Type B pancreatic cell (in vitro differentiated cells): ENCODE measurements at regions not wholly inside any gene's neighbourhood (a gene's known extent, or its start where the extent isn't known, plus 50 kb on each side); places are given as distances from the start of the nearest gene placed in this dataset.
A peak's percentile ranks its signal among the peaks of the same experiment; 100 is the strongest.

Experiments used
- DNase-seq: peaks from one replicate; pipeline ENCODE4 v3.0.0; 2021; ENCODE audit warnings: mixed read lengths; ENCODE audit not compliant: unreplicated experiment; ENCODE audit errors: extremely low spot score
- H3K27ac Mint-ChIP-seq: 2 replicates; pipeline ENCODE4 v1.8.0; 2021; ENCODE audit warnings: mild to moderate bottlenecking, mixed read lengths
- H3K27me3 Mint-ChIP-seq: 2 replicates; pipeline ENCODE4 v1.8.0; 2021; ENCODE audit warnings: mixed read lengths
- H3K36me3 Mint-ChIP-seq: 2 replicates; pipeline ENCODE4 v1.8.0; 2021; ENCODE audit warnings: mixed read lengths
- H3K4me1 Mint-ChIP-seq: one replicate; pipeline ENCODE4 v1.8.0; 2021; ENCODE audit warnings: mixed read lengths; ENCODE audit not compliant: unreplicated experiment
- H3K4me3 Mint-ChIP-seq: 2 replicates; pipeline ENCODE4 v1.8.0; 2021; ENCODE audit warnings: mild to moderate bottlenecking, mixed read lengths
- H3K9me3 Mint-ChIP-seq: 2 replicates; pipeline ENCODE4 v1.8.0; 2021; ENCODE audit warnings: mixed read lengths
- TF ChIP-seq, protein P1 (sequence below): fragments of 200-600 bp; sonication (generic); conservative IDR thresholded peaks from 2 replicates; pipeline ENCODE4 v1.5.0; 2021; ENCODE audit warnings: antibody characterized with exemption, mild to moderate bottlenecking

DNA sequence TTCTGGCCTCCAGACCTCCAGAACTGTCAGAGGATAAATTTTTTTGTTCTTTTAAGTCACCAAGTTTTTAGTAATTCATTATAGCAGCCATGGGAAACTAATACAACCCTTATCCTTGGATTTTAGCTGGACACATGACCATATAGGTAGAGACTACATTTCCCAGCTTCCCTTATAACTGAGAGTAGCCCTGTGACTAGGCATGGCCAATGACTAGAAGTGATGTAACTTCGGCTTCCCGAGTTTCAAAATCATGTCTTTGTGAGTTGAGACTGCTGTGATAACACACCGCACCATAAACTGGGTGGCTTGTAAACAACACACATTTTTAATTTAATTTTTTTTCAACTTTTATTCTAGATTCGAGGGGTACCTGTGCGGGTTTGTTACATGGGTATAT lies 134.0 kb upstream of the SERTAD2 start:
- DNase-seq = no peak

GRCh38 chr2:64789466-64790320 lies 136.0 kb upstream of the SERTAD2 start:
- no peak for DNase-seq
- no peaks in the 10 kb centered on the region for H3K27me3 Mint-ChIP-seq
- H3K4me3 Mint-ChIP-seq = no peak overlapping the region
- H3K4me1 Mint-ChIP-seq = peaks cover 8% of the 10 kb centered on the region
- no peaks in the 10 kb centered on the region for H3K36me3 Mint-ChIP-seq
- H3K9me3 Mint-ChIP-seq = peaks cover 5% of the 10 kb centered on the region
- peak overlapping the region; percentile 67 for H3K27ac Mint-ChIP-seq
- TF ChIP-seq, protein P1, sequence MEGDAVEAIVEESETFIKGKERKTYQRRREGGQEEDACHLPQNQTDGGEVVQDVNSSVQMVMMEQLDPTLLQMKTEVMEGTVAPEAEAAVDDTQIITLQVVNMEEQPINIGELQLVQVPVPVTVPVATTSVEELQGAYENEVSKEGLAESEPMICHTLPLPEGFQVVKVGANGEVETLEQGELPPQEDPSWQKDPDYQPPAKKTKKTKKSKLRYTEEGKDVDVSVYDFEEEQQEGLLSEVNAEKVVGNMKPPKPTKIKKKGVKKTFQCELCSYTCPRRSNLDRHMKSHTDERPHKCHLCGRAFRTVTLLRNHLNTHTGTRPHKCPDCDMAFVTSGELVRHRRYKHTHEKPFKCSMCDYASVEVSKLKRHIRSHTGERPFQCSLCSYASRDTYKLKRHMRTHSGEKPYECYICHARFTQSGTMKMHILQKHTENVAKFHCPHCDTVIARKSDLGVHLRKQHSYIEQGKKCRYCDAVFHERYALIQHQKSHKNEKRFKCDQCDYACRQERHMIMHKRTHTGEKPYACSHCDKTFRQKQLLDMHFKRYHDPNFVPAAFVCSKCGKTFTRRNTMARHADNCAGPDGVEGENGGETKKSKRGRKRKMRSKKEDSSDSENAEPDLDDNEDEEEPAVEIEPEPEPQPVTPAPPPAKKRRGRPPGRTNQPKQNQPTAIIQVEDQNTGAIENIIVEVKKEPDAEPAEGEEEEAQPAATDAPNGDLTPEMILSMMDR = no peak

More for the DNA sequence above, 134.0 kb upstream of the SERTAD2 start:
- Mint-ChIP-seq H3K4me3 (no peak overlapping the region), H3K27ac (no peak overlapping the region), H3K9me3 (peaks cover 5% of the 10 kb centered on the region), H3K4me1 (peaks cover 8% of the 10 kb centered on the region), H3K36me3 (no peaks in the 10 kb centered on the region), H3K27me3 (no peaks in the 10 kb centered on the region)
- TF ChIP-seq, protein P1 = no peak

DNA sequence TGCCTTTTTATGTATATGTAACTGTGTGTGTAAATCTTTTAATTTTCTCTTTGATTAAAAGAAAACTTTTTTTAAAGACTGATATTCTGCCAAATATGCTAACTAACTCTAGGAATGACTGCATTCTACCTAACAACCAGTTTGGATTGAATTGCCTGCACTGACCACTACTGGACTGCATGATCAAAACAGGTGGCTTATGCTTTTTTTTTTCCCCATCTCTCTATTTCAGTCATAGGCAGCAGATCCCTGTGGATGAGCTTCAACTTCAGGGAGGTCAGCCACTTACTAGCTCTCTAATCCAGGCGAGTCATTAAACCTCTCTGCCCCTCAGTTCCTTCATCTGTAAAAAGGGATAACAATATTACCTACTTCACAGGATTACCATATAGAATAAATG lies 138.6 kb upstream of the SERTAD2 start:
- Mint-ChIP-seq H3K27ac (no peak overlapping the region), H3K36me3 (no peaks in the 10 kb centered on the region), H3K27me3 (no peaks in the 10 kb centered on the region), H3K4me1 (peaks cover 8% of the 10 kb centered on the region), H3K4me3 (no peak overlapping the region), H3K9me3 (no peaks in the 10 kb centered on the region)
- TF ChIP-seq, protein P1 = peak; percentile 22
- DNase-seq = no peak

GRCh38 chr2:64792995-64793639 lies 139.4 kb upstream of the SERTAD2 start:
- H3K4me1 Mint-ChIP-seq = peaks cover 16% of the 10 kb centered on the region
- DNase-seq = no peak
- H3K4me3 Mint-ChIP-seq = no peak overlapping the region
- no peaks in the 10 kb centered on the region for H3K9me3 Mint-ChIP-seq
- no peaks in the 10 kb centered on the region for H3K27me3 Mint-ChIP-seq
- H3K27ac Mint-ChIP-seq = no peak overlapping the region
- TF ChIP-seq, protein P1 = no peak
- H3K36me3 Mint-ChIP-seq = no peaks in the 10 kb centered on the region

DNA sequence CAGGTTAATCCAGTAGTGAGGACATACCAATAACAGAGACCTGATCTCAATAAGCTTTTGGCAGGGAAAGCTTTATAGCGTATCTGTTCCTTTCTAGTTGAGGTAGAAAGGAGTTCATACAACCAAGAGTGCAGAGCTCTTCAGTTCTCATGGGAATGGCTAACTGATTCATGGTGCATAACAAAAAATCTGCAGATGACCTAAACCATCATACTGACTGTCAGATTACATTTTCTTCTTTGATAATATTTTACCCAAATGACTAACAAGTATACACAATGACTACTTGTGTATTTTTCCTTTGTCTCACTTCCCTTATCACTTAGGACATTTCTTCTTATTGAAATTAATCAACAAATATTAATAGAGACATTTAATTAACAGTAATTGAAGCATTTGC lies 140.0 kb upstream of the SERTAD2 start:
- H3K27ac Mint-ChIP-seq = no peak overlapping the region
- TF ChIP-seq, protein P1 = no peak
- H3K4me3 Mint-ChIP-seq = no peak overlapping the region
- H3K4me1 Mint-ChIP-seq = peaks cover 22% of the 10 kb centered on the region
- H3K36me3 Mint-ChIP-seq = no peaks in the 10 kb centered on the region
- H3K9me3 Mint-ChIP-seq = no peaks in the 10 kb centered on the region
- no peak for DNase-seq
- no peaks in the 10 kb centered on the region for H3K27me3 Mint-ChIP-seq
